C1 segment of cervical spinal cord (tissue), 14 donors: ENCODE measurements at regions not wholly inside any gene's neighbourhood (a gene's known extent, or its start where the extent isn't known, plus 50 kb on each side); places are given as distances from the start of the nearest gene placed in this dataset.

Source experiments
- DNase-seq, 14 donors: peaks; one replicate each; lab custom pipeline; 2025; lab: John Stamatoyannopoulos, UW

- DNase-seq = no peak
These were observed 373.1 kb upstream of the GNPDA2 start for GRCh38 chr4:45099471-45099870.

GRCh38 chr4:45094684-45095083 is 368.3 kb upstream of the GNPDA2 start:
- no peak for DNase-seq

- no peak for DNase-seq
These were observed 355.7 kb upstream of the GNPDA2 start for GRCh38 chr4:45082101-45082500.

- no peak for DNase-seq
These were observed 353.3 kb upstream of the GNPDA2 start for GRCh38 chr4:45079616-45080015.

GRCh38 chr4:45078201-45078600 is 351.8 kb upstream of the GNPDA2 start:
- no peak for DNase-seq

- no peak for DNase-seq
These were observed 346.6 kb upstream of the GNPDA2 start for GRCh38 chr4:45072981-45073380.

- no peak for DNase-seq
These were observed 338.4 kb upstream of the GNPDA2 start for GRCh38 chr4:45064741-45065140.

GRCh38 chr4:45063696-45064095 is 337.3 kb upstream of the GNPDA2 start:
- no peak for DNase-seq

GRCh38 chr4:45062935-45063545 is 336.7 kb upstream of the GNPDA2 start:
- DNase-seq = peak in 1 of 14 donors; percentile 16

- DNase-seq = peak in 1 of 14 donors; percentile 42
These were observed 317.6 kb upstream of the GNPDA2 start for GRCh38 chr4:45043911-45044310.

GRCh38 chr4:45036677-45037076 is 310.3 kb upstream of the GNPDA2 start:
- no peak for DNase-seq

GRCh38 chr4:45033676-45034419 is 307.5 kb upstream of the GNPDA2 start:
- no peak for DNase-seq

GRCh38 chr4:45030059-45030458 is 303.7 kb upstream of the GNPDA2 start:
- no peak for DNase-seq

GRCh38 chr4:45007508-45007907 is 281.2 kb upstream of the GNPDA2 start:
- DNase-seq = no peak

- no peak for DNase-seq
These were observed 279.7 kb upstream of the GNPDA2 start for GRCh38 chr4:45006078-45006477.

- no peak for DNase-seq
These were observed 278.6 kb upstream of the GNPDA2 start for GRCh38 chr4:45004847-45005565.

- no peak for DNase-seq
These were observed 278.0 kb upstream of the GNPDA2 start for GRCh38 chr4:45004326-45004725.

GRCh38 chr4:44996276-44996845 is 270.0 kb upstream of the GNPDA2 start:
- DNase-seq = no peak

GRCh38 chr4:44988011-44988410 is 261.7 kb upstream of the GNPDA2 start:
- no peak for DNase-seq

- DNase-seq = no peak
These were observed 259.6 kb upstream of the GNPDA2 start for GRCh38 chr4:44985938-44986337.

- no peak for DNase-seq
These were observed 258.8 kb upstream of the GNPDA2 start for GRCh38 chr4:44985152-44985551.

- DNase-seq = no peak
These were observed 257.7 kb upstream of the GNPDA2 start for GRCh38 chr4:44984083-44984482.
